Parathyroid adenoma (tissue), 2 donors: ENCODE measurements at regions not wholly inside any gene's neighbourhood (a gene's known extent, or its start where the extent isn't known, plus 50 kb on each side); places are given as distances from the start of the nearest gene placed in this dataset.

Experiments
- H2AFZ ChIP-seq: fragments of 300-600 bp; sonication (generic); one replicate; pipeline ENCODE4 v1.7.0; 2017; ENCODE audit warnings: antibody characterized with exemption, mild to moderate bottlenecking
- H3K27ac ChIP-seq: fragments of 300-600 bp; sonication (generic); one replicate; pipeline ENCODE4 v1.7.0; 2017
- H3K27me3 ChIP-seq: fragments of 300-600 bp; sonication (generic); one replicate; pipeline ENCODE4 v1.7.0; 2017; ENCODE audit warnings: low read length; ENCODE audit not compliant: control insufficient read depth, insufficient read depth
- H3K36me3 ChIP-seq: fragments of 300-600 bp; sonication (generic); one replicate; pipeline ENCODE4 v1.7.0; 2017; ENCODE audit warnings: low read length; ENCODE audit not compliant: control insufficient read depth, insufficient read depth
- H3K4me1 ChIP-seq: fragments of 300-600 bp; sonication (generic); one replicate; pipeline ENCODE4 v1.7.0; 2017; ENCODE audit warnings: control low read depth
- H3K4me2 ChIP-seq: fragments of 300-600 bp; sonication (generic); one replicate; pipeline ENCODE4 v1.7.0; 2017; ENCODE audit warnings: low read length
- H3K4me3 ChIP-seq: fragments of 300-600 bp; sonication (generic); one replicate; pipeline ENCODE4 v1.7.0; 2017; ENCODE audit warnings: low read depth, low read length
- H3K79me2 ChIP-seq: fragments of 300-600 bp; sonication (generic); one replicate; pipeline ENCODE4 v1.7.0; 2017; ENCODE audit warnings: control low read depth
- H3K9ac ChIP-seq: fragments of 300-600 bp; sonication (generic); one replicate; pipeline ENCODE4 v1.7.0; 2017; ENCODE audit warnings: mild to moderate bottlenecking
- H3K9me3 ChIP-seq: fragments of 300-600 bp; sonication (generic); one replicate; pipeline ENCODE4 v1.7.0; 2017; ENCODE audit warnings: low read length; ENCODE audit not compliant: control insufficient read depth
- CTCF ChIP-seq: fragments of 300-600 bp; sonication (generic); IDR thresholded peaks from one replicate; pipeline ENCODE4 v1.7.0; 2017; ENCODE audit warnings: antibody characterized with exemption, mild to moderate bottlenecking
- donor health status: primary hyperparathyroidism.

- Histone ChIP-seq H3K4me1 (no peaks in the 10 kb centered on the region), H3K9me3 (no peaks in the 10 kb centered on the region), H3K79me2 (no peaks in the 10 kb centered on the region), H3K4me2 (no peak overlapping the region), H3K9ac (no peak overlapping the region), H3K4me3 (no peak overlapping the region), H3K36me3 (no peaks in the 10 kb centered on the region), H3K27ac (no peak overlapping the region), H3K27me3 (no peaks in the 10 kb centered on the region), H2AFZ (no peak overlapping the region)
- no peak for TF ChIP-seq CTCF
These were observed 182.7 kb downstream of the NUF2 start for GRCh38 chr1:163504331-163504978.

GRCh38 chr1:163509114-163509513 lies 187.4 kb downstream of the NUF2 start:
- Histone ChIP-seq H3K4me1 (no peaks in the 10 kb centered on the region), H3K36me3 (no peaks in the 10 kb centered on the region), H2AFZ (no peak overlapping the region), H3K4me3 (no peak overlapping the region), H3K9ac (no peak overlapping the region), H3K27me3 (no peaks in the 10 kb centered on the region), H3K79me2 (no peaks in the 10 kb centered on the region), H3K27ac (no peak overlapping the region), H3K9me3 (no peaks in the 10 kb centered on the region), H3K4me2 (no peak overlapping the region)
- no peak for TF ChIP-seq CTCF

GRCh38 chr1:163512349-163512989 lies 190.7 kb downstream of the NUF2 start:
- no peak overlapping the region for H3K27ac ChIP-seq

GRCh38 chr1:163523375-163524029 lies 201.7 kb downstream of the NUF2 start:
- no peak overlapping the region for H3K27ac ChIP-seq
- TF ChIP-seq CTCF = no peak

More at GRCh38 chr1:163512349-163512989, 190.7 kb downstream of the NUF2 start:
- Histone ChIP-seq H3K9me3 (no peaks in the 10 kb centered on the region), H3K27me3 (no peaks in the 10 kb centered on the region), H3K4me2 (no peak overlapping the region), H2AFZ (no peak overlapping the region), H3K4me3 (no peak overlapping the region), H3K4me1 (no peaks in the 10 kb centered on the region), H3K9ac (no peak overlapping the region), H3K79me2 (no peaks in the 10 kb centered on the region), H3K36me3 (no peaks in the 10 kb centered on the region)
- no peak for TF ChIP-seq CTCF

More at GRCh38 chr1:163523375-163524029, 201.7 kb downstream of the NUF2 start:
- H3K9me3 ChIP-seq = no peaks in the 10 kb centered on the region
- H3K79me2 ChIP-seq = no peaks in the 10 kb centered on the region
- no peak overlapping the region for H3K4me3 ChIP-seq
- no peaks in the 10 kb centered on the region for H3K4me1 ChIP-seq
- no peak overlapping the region for H3K4me2 ChIP-seq
- no peak overlapping the region for H3K9ac ChIP-seq
- H3K27me3 ChIP-seq = no peaks in the 10 kb centered on the region
- H2AFZ ChIP-seq = no peak overlapping the region
- H3K36me3 ChIP-seq = no peaks in the 10 kb centered on the region
